Bronchial epithelial cell (primary cell): ENCODE measurements at regions not wholly inside any gene's neighbourhood (a gene's known extent, or its start where the extent isn't known, plus 50 kb on each side); places are given as distances from the start of the nearest gene placed in this dataset.

Source experiments
- DNase-seq: peaks from one replicate; pipeline ENCODE4 v3.0.0-alpha.2; 2010; ENCODE audit warnings: low read depth
- FAIRE-seq: peaks from 2 replicates; lab custom pipeline; 2011; peaks lifted over from hg19 to GRCh38; lab: Jason Lieb, UNC
- H3K27me3 ChIP-seq: 2 replicates; pipeline ENCODE4 v1.5.1; 2011; ENCODE audit warnings: low read length; ENCODE audit not compliant: control insufficient read depth, insufficient read depth
- H3K36me3 ChIP-seq: 2 replicates; pipeline ENCODE4 v1.5.1; 2011; ENCODE audit warnings: low read length; ENCODE audit not compliant: control insufficient read depth, insufficient read depth
- H3K4me3 ChIP-seq: 2 replicates; pipeline ENCODE4 v1.5.1; 2011; ENCODE audit warnings: mild to moderate bottlenecking, low read depth, low read length, control low read depth
- TF ChIP-seq, protein P1 (sequence below): IDR thresholded peaks from 2 replicates; pipeline ENCODE4 v1.5.1; 2011; ENCODE audit warnings: mild to moderate bottlenecking, moderate library complexity, low read length, control low read depth, inconsistent platforms; ENCODE audit not compliant: insufficient read depth, severe bottlenecking

- TF ChIP-seq, protein P1, sequence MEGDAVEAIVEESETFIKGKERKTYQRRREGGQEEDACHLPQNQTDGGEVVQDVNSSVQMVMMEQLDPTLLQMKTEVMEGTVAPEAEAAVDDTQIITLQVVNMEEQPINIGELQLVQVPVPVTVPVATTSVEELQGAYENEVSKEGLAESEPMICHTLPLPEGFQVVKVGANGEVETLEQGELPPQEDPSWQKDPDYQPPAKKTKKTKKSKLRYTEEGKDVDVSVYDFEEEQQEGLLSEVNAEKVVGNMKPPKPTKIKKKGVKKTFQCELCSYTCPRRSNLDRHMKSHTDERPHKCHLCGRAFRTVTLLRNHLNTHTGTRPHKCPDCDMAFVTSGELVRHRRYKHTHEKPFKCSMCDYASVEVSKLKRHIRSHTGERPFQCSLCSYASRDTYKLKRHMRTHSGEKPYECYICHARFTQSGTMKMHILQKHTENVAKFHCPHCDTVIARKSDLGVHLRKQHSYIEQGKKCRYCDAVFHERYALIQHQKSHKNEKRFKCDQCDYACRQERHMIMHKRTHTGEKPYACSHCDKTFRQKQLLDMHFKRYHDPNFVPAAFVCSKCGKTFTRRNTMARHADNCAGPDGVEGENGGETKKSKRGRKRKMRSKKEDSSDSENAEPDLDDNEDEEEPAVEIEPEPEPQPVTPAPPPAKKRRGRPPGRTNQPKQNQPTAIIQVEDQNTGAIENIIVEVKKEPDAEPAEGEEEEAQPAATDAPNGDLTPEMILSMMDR: no peak
- peaks cover 5% of the 10 kb centered on the region for H3K27me3 ChIP-seq
- DNase-seq (no peak), FAIRE-seq (no peak)
- no peak overlapping the region for H3K4me3 ChIP-seq
- H3K36me3 ChIP-seq: no peaks in the 10 kb centered on the region
Observed at GRCh38 chr9:136611606-136612005, 51.1 kb upstream of the EGFL7 start.

DNA sequence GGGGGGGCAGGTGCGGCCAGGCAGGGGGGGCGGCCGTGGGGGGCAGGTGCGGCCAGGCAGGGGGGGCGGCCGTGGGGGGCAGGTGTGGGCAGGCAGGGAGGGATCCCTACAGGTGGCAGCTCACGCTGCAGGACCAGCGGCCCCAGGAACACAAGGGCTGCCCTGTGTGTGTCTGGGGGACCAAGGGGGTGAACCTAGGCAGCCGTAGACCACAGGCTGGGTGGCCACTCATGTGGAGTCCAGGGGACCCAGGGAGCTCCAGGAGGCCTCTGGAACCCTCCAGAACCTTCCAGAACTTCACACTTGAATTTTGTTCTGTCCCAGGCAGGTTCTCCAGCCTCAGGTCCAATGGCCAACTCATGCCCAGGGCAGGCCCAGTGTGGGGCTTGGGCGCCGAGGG lies 51.6 kb upstream of the EGFL7 start:
- DNase-seq: no peak
- Histone ChIP-seq H3K4me3 (no peak overlapping the region), H3K27me3 (peaks cover 5% of the 10 kb centered on the region), H3K36me3 (no peaks in the 10 kb centered on the region)
- no peak for FAIRE-seq
- TF ChIP-seq, protein P1: no peak

DNA sequence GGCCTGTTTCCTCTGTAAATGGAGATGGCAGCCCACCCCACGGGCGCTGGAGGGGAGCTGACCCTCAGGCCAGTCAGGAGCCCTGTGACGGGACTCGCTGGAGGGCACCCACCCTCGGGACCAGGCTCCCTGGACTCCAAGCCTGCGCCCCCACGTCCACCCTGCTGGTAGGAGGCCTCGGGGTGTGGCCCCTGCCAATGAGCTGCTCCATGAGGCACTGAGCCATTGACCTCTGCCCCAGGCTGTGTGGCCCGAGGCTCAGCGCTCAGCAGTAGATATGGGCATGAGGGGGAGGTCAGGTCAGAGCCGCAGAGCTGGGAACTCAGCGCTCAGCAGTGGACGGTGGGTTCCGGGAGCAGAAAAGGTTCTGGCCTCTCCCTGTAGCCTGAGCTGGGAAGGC lies 52.3 kb upstream of the EGFL7 start:
- FAIRE-seq: no peak

GRCh38 chr9:136609838-136610311 lies 52.8 kb upstream of the EGFL7 start:
- no peak overlapping the region for H3K4me3 ChIP-seq
- FAIRE-seq: no peak
- peaks cover 5% of the 10 kb centered on the region for H3K27me3 ChIP-seq
- DNase-seq: no peak
- TF ChIP-seq, protein P1: no peak
- no peaks in the 10 kb centered on the region for H3K36me3 ChIP-seq

More for the DNA sequence above, 52.3 kb upstream of the EGFL7 start:
- Histone ChIP-seq H3K27me3 (peaks cover 5% of the 10 kb centered on the region), H3K4me3 (no peak overlapping the region), H3K36me3 (no peaks in the 10 kb centered on the region)
- TF ChIP-seq, protein P1: no peak
- DNase-seq: no peak

- TF ChIP-seq, protein P1: no peak
- Histone ChIP-seq H3K27me3 (peaks cover 5% of the 10 kb centered on the region), H3K4me3 (no peak overlapping the region), H3K36me3 (no peaks in the 10 kb centered on the region)
- DNase-seq (no peak), FAIRE-seq (no peak)
Observed at GRCh38 chr9:136609160-136609475, 53.6 kb upstream of the EGFL7 start.
